ENCODE measurements at regions not wholly inside any gene's neighbourhood (a gene's known extent, or its start where the extent isn't known, plus 50 kb on each side); places are given as distances from the start of the nearest gene placed in this dataset.

GRCh38 chr7:86209036-86209435 is 434.7 kb upstream of the GRM3 start:
- TF ChIP-seq, protein P1, sequence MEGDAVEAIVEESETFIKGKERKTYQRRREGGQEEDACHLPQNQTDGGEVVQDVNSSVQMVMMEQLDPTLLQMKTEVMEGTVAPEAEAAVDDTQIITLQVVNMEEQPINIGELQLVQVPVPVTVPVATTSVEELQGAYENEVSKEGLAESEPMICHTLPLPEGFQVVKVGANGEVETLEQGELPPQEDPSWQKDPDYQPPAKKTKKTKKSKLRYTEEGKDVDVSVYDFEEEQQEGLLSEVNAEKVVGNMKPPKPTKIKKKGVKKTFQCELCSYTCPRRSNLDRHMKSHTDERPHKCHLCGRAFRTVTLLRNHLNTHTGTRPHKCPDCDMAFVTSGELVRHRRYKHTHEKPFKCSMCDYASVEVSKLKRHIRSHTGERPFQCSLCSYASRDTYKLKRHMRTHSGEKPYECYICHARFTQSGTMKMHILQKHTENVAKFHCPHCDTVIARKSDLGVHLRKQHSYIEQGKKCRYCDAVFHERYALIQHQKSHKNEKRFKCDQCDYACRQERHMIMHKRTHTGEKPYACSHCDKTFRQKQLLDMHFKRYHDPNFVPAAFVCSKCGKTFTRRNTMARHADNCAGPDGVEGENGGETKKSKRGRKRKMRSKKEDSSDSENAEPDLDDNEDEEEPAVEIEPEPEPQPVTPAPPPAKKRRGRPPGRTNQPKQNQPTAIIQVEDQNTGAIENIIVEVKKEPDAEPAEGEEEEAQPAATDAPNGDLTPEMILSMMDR (IDR thresholded peaks at IDR 0.05): no peak
- TF ChIP-seq EP300 (IDR thresholded peaks at IDR 0.05) (no peak), POLR2A (IDR thresholded peaks at IDR 0.05) (no peak), POLR2AphosphoS5 (IDR thresholded peaks at IDR 0.05) (no peak)
